ENCODE measurements at regions not wholly inside any gene's neighbourhood (a gene's known extent, or its start where the extent isn't known, plus 50 kb on each side); places are given as distances from the start of the nearest gene placed in this dataset.

DNA sequence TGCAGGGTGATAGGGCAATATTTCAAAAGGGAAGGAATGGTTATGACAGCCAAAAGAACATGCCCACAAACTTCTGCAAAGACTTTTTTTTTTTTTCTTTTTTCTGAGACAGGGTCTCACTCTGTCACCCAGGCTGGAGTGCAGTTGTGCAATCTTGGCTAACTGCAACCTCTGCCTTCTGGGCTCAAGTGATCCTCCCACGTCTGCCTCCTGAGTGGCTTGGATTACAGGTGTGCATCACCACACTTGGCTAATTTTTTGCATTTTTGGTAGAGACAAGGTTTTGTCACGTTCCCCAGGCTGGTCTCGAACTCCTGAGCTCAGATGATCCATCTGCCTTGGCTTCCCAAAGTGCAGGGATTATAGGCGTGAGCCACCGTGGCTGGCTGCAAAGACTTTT, 117.6 kb upstream of the ADGRF1 start:
- Mint-ChIP-seq H3K4me3 (ENCODE audit: unreplicated experiment) (no peak overlapping the region), H3K27me3 (ENCODE audit: low read depth, unreplicated experiment) (no peaks in the 10 kb centered on the region)
- H3K27me3 ChIP-seq (ENCODE audit: insufficient read depth, low read length) = no peaks in the 10 kb centered on the region

GRCh38 chr6:47157653-47158219, 115.6 kb upstream of the ADGRF1 start:
- TF ChIP-seq EZH2 (IDR thresholded peaks at IDR 0.05; ENCODE audit: insufficient read depth, low read length) (no peak), CTCF (IDR thresholded peaks at IDR 0.05; ENCODE audit: insufficient read depth, low read depth, low read length) (no peak)
- H3K27ac ChIP-seq (ENCODE audit: low read depth, low read length) = no peak overlapping the region
- no peaks in the 10 kb centered on the region for H3K9me3 Mint-ChIP-seq (ENCODE audit: unreplicated experiment)

More for the DNA sequence above, 117.6 kb upstream of the ADGRF1 start:
- H2AFZ ChIP-seq (ENCODE audit: low read depth, low read length) = no peak overlapping the region
- Mint-ChIP-seq H3K36me3 (ENCODE audit: low read depth, unreplicated experiment) (no peaks in the 10 kb centered on the region), H3K9me3 (ENCODE audit: unreplicated experiment) (no peaks in the 10 kb centered on the region), H3K27ac (ENCODE audit: unreplicated experiment) (no peak overlapping the region), H3K4me1 (ENCODE audit: low read depth, unreplicated experiment) (peaks cover 2% of the 10 kb centered on the region)
- H3K27ac ChIP-seq (ENCODE audit: low read depth, low read length) = no peak overlapping the region
- no peaks in the 10 kb centered on the region for H3K4me1 ChIP-seq (ENCODE audit: insufficient read depth, low read length)
- H4K20me1 ChIP-seq (ENCODE audit: insufficient read depth, low read length) = no peaks in the 10 kb centered on the region
- H3K4me2 ChIP-seq (ENCODE audit: low read length) = no peak overlapping the region
- TF ChIP-seq CTCF (IDR thresholded peaks at IDR 0.05; ENCODE audit: insufficient read depth, low read depth, low read length) (no peak), EZH2 (IDR thresholded peaks at IDR 0.05; ENCODE audit: insufficient read depth, low read length) (no peak)
- no peak for FAIRE-seq
- H3K4me3 ChIP-seq (ENCODE audit: insufficient read depth, low read depth, low read length) = no peak overlapping the region
- H3K79me2 ChIP-seq (ENCODE audit: insufficient read depth, low read length) = no peaks in the 10 kb centered on the region
- no peaks in the 10 kb centered on the region for H3K36me3 ChIP-seq (ENCODE audit: insufficient read depth, low read length)
- H3K9ac ChIP-seq (ENCODE audit: low read length) = no peak overlapping the region
- H3K9me3 ChIP-seq (ENCODE audit: insufficient read depth, low read depth, low read length) = no peaks in the 10 kb centered on the region
- DNase-seq (ENCODE audit: low read depth) = no peak

GRCh38 chr6:47157063-47157462, 114.9 kb upstream of the ADGRF1 start:
- Mint-ChIP-seq H3K4me1 (ENCODE audit: low read depth, unreplicated experiment) (peaks cover 6% of the 10 kb centered on the region), H3K27ac (ENCODE audit: unreplicated experiment) (no peak overlapping the region), H3K27me3 (ENCODE audit: low read depth, unreplicated experiment) (no peaks in the 10 kb centered on the region), H3K9me3 (ENCODE audit: unreplicated experiment) (no peaks in the 10 kb centered on the region), H3K4me3 (ENCODE audit: unreplicated experiment) (no peak overlapping the region), H3K36me3 (ENCODE audit: low read depth, unreplicated experiment) (no peaks in the 10 kb centered on the region)
- H3K4me3 ChIP-seq (ENCODE audit: insufficient read depth, low read depth, low read length) = no peak overlapping the region
- no peak overlapping the region for H3K27ac ChIP-seq (ENCODE audit: low read depth, low read length)
- no peak overlapping the region for H3K4me2 ChIP-seq (ENCODE audit: low read length)
- H3K4me1 ChIP-seq (ENCODE audit: insufficient read depth, low read length) = peaks cover 7% of the 10 kb centered on the region
- H2AFZ ChIP-seq (ENCODE audit: low read depth, low read length) = no peak overlapping the region
- no peak overlapping the region for H3K9ac ChIP-seq (ENCODE audit: low read length)
- no peaks in the 10 kb centered on the region for H4K20me1 ChIP-seq (ENCODE audit: insufficient read depth, low read length)
- no peak for DNase-seq (ENCODE audit: low read depth)
- no peaks in the 10 kb centered on the region for H3K36me3 ChIP-seq (ENCODE audit: insufficient read depth, low read length)
- TF ChIP-seq EZH2 (IDR thresholded peaks at IDR 0.05; ENCODE audit: insufficient read depth, low read length) = no peak
- TF ChIP-seq CTCF (IDR thresholded peaks at IDR 0.05; ENCODE audit: insufficient read depth, low read depth, low read length) = no peak
- FAIRE-seq = no peak
- no peaks in the 10 kb centered on the region for H3K79me2 ChIP-seq (ENCODE audit: insufficient read depth, low read length)
- H3K9me3 ChIP-seq (ENCODE audit: insufficient read depth, low read depth, low read length) = no peaks in the 10 kb centered on the region
- H3K27me3 ChIP-seq (ENCODE audit: insufficient read depth, low read length) = no peaks in the 10 kb centered on the region

More at GRCh38 chr6:47157653-47158219, 115.6 kb upstream of the ADGRF1 start:
- no peak overlapping the region for H3K27ac Mint-ChIP-seq (ENCODE audit: unreplicated experiment)
- H3K36me3 ChIP-seq (ENCODE audit: insufficient read depth, low read length) = no peaks in the 10 kb centered on the region
- no peaks in the 10 kb centered on the region for H4K20me1 ChIP-seq (ENCODE audit: insufficient read depth, low read length)
- H3K4me1 Mint-ChIP-seq (ENCODE audit: low read depth, unreplicated experiment) = peaks cover 5% of the 10 kb centered on the region
- no peak overlapping the region for H3K4me3 ChIP-seq (ENCODE audit: insufficient read depth, low read depth, low read length)
- no peaks in the 10 kb centered on the region for H3K36me3 Mint-ChIP-seq (ENCODE audit: low read depth, unreplicated experiment)
- DNase-seq (ENCODE audit: low read depth) (no peak), FAIRE-seq (no peak)
- no peaks in the 10 kb centered on the region for H3K27me3 ChIP-seq (ENCODE audit: insufficient read depth, low read length)
- H2AFZ ChIP-seq (ENCODE audit: low read depth, low read length) = no peak overlapping the region
- no peak overlapping the region for H3K4me2 ChIP-seq (ENCODE audit: low read length)
- peaks cover 3% of the 10 kb centered on the region for H3K4me1 ChIP-seq (ENCODE audit: insufficient read depth, low read length)
- H3K27me3 Mint-ChIP-seq (ENCODE audit: low read depth, unreplicated experiment) = no peaks in the 10 kb centered on the region
- H3K4me3 Mint-ChIP-seq (ENCODE audit: unreplicated experiment) = no peak overlapping the region
- no peak overlapping the region for H3K9ac ChIP-seq (ENCODE audit: low read length)
- no peaks in the 10 kb centered on the region for H3K79me2 ChIP-seq (ENCODE audit: insufficient read depth, low read length)
- H3K9me3 ChIP-seq (ENCODE audit: insufficient read depth, low read depth, low read length) = no peaks in the 10 kb centered on the region

Data from astrocyte (in vitro differentiated cells and primary cell).